OCI-LY7 (cell line): ENCODE measurements at regions not wholly inside any gene's neighbourhood (a gene's known extent, or its start where the extent isn't known, plus 50 kb on each side); places are given as distances from the start of the nearest gene placed in this dataset.

Experiments used
- EZH2phosphoT487 ChIP-seq: fragments of 200-600 bp; sonication (generic); IDR thresholded peaks from 2 replicates; pipeline ENCODE4 v1.6.1; 2018; ENCODE audit warnings: low read depth, borderline replicate concordance, mild to moderate bottlenecking, mixed run types, antibody characterized with exemption, low read length, moderate library complexity, mixed read lengths
- TF ChIP-seq, protein P1 (sequence below): fragments of 200-600 bp; sonication (generic); conservative IDR thresholded peaks from 2 replicates; pipeline ENCODE4 v1.5.1; 2014; ENCODE audit warnings: mild to moderate bottlenecking, antibody characterized with exemption, low read length, moderate library complexity, mixed read lengths

DNA sequence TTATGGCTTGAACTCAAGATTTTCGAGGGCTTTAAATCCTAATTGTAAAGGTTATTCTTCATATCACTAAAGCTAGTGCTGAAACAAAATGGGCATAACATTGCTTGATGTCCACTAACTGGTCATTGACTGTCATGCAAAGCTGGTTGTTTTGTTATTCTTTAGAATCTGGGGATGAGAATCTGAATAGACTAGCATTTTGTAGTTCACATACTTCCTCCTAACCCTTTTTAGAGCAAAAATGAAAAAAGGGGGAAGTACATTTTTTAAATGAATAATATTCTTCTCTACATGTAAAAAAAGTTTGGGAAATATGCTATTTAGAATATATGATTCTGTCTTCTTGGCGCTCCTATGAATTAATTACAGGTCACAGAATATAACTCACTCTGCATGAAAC lies 72.2 kb upstream of the HMCN1 start:
- TF ChIP-seq, protein P1, sequence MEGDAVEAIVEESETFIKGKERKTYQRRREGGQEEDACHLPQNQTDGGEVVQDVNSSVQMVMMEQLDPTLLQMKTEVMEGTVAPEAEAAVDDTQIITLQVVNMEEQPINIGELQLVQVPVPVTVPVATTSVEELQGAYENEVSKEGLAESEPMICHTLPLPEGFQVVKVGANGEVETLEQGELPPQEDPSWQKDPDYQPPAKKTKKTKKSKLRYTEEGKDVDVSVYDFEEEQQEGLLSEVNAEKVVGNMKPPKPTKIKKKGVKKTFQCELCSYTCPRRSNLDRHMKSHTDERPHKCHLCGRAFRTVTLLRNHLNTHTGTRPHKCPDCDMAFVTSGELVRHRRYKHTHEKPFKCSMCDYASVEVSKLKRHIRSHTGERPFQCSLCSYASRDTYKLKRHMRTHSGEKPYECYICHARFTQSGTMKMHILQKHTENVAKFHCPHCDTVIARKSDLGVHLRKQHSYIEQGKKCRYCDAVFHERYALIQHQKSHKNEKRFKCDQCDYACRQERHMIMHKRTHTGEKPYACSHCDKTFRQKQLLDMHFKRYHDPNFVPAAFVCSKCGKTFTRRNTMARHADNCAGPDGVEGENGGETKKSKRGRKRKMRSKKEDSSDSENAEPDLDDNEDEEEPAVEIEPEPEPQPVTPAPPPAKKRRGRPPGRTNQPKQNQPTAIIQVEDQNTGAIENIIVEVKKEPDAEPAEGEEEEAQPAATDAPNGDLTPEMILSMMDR: no peak
- no peak for TF ChIP-seq EZH2phosphoT487
